IMR-90 (cell line): ENCODE measurements at regions not wholly inside any gene's neighbourhood (a gene's known extent, or its start where the extent isn't known, plus 50 kb on each side); places are given as distances from the start of the nearest gene placed in this dataset.

Experiments
- BHLHE40 ChIP-seq: fragments of 150-350 bp; IDR thresholded peaks from 2 replicates; pipeline ENCODE4 v1.6.1; 2016; ENCODE audit warnings: mild to moderate bottlenecking, low read depth, low read length
- CEBPB ChIP-seq: IDR thresholded peaks from 2 replicates; pipeline ENCODE4 v1.6.1; 2012; ENCODE audit warnings: low read depth, low read length, improper control_type of control experiment
- CTCF ChIP-seq: conservative IDR thresholded peaks from 2 replicates; pipeline ENCODE4 v1.5.1; 2012; ENCODE audit warnings: mild to moderate bottlenecking, low read depth, low read length, improper control_type of control experiment
- FOS ChIP-seq: fragments of 150-350 bp; IDR thresholded peaks from 2 replicates; pipeline ENCODE4 v1.6.1; 2016; ENCODE audit warnings: low read depth, low read length
- MAFK ChIP-seq: IDR thresholded peaks from 2 replicates; pipeline ENCODE4 v1.6.1; 2012; ENCODE audit warnings: low read depth, low read length, improper control_type of control experiment
- MXI1 ChIP-seq: IDR thresholded peaks from 2 replicates; pipeline ENCODE4 v1.6.1; 2012; ENCODE audit warnings: low read depth, mild to moderate bottlenecking, low read length, moderate library complexity, borderline replicate concordance
- POLR2A ChIP-seq: IDR thresholded peaks from 2 replicates; pipeline ENCODE4 v1.6.1; 2012; ENCODE audit warnings: mild to moderate bottlenecking, low read depth, low read length
- RAD21 ChIP-seq: IDR thresholded peaks from 2 replicates; pipeline ENCODE4 v1.6.1; 2012; ENCODE audit warnings: low read length, improper control_type of control experiment
- RFX5 ChIP-seq: IDR thresholded peaks from 2 replicates; pipeline ENCODE4 v1.8.0; 2012; ENCODE audit warnings: low read depth, mild to moderate bottlenecking, low read length, moderate library complexity
- USF2 ChIP-seq: fragments of 150-350 bp; IDR thresholded peaks from 2 replicates; pipeline ENCODE4 v1.6.1; 2017; ENCODE audit warnings: mild to moderate bottlenecking, antibody characterized with exemption, low read length, low read depth

GRCh38 chr5:158324236-158324635, 465.3 kb upstream of the CLINT1 start:
- TF ChIP-seq POLR2A, result no peak
- TF ChIP-seq MXI1, result no peak
- TF ChIP-seq CTCF, result no peak
- no peak for TF ChIP-seq CEBPB
- no peak for TF ChIP-seq FOS
- TF ChIP-seq MAFK, result no peak
- no peak for TF ChIP-seq USF2
- TF ChIP-seq RAD21, result no peak
- no peak for TF ChIP-seq RFX5
- TF ChIP-seq BHLHE40, result no peak
